VCaP (cell line): ENCODE measurements at regions not wholly inside any gene's neighbourhood (a gene's known extent, or its start where the extent isn't known, plus 50 kb on each side); places are given as distances from the start of the nearest gene placed in this dataset.

Experiments used
- H3K27ac ChIP-seq: fragments of 450-650 bp; 2 replicates; pipeline ENCODE4 v1.5.1; 2017
- TF ChIP-seq, protein P1 (sequence below): fragments of 450-650 bp; conservative IDR thresholded peaks from 2 replicates; pipeline ENCODE4 v1.5.1; 2017; ENCODE audit warnings: mild to moderate bottlenecking, moderate library complexity

GRCh38 chr2:8086357-8086756 lies 595.5 kb upstream of the ID2 start:
- TF ChIP-seq, protein P1, sequence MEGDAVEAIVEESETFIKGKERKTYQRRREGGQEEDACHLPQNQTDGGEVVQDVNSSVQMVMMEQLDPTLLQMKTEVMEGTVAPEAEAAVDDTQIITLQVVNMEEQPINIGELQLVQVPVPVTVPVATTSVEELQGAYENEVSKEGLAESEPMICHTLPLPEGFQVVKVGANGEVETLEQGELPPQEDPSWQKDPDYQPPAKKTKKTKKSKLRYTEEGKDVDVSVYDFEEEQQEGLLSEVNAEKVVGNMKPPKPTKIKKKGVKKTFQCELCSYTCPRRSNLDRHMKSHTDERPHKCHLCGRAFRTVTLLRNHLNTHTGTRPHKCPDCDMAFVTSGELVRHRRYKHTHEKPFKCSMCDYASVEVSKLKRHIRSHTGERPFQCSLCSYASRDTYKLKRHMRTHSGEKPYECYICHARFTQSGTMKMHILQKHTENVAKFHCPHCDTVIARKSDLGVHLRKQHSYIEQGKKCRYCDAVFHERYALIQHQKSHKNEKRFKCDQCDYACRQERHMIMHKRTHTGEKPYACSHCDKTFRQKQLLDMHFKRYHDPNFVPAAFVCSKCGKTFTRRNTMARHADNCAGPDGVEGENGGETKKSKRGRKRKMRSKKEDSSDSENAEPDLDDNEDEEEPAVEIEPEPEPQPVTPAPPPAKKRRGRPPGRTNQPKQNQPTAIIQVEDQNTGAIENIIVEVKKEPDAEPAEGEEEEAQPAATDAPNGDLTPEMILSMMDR: no peak
- H3K27ac ChIP-seq: no peak overlapping the region

DNA sequence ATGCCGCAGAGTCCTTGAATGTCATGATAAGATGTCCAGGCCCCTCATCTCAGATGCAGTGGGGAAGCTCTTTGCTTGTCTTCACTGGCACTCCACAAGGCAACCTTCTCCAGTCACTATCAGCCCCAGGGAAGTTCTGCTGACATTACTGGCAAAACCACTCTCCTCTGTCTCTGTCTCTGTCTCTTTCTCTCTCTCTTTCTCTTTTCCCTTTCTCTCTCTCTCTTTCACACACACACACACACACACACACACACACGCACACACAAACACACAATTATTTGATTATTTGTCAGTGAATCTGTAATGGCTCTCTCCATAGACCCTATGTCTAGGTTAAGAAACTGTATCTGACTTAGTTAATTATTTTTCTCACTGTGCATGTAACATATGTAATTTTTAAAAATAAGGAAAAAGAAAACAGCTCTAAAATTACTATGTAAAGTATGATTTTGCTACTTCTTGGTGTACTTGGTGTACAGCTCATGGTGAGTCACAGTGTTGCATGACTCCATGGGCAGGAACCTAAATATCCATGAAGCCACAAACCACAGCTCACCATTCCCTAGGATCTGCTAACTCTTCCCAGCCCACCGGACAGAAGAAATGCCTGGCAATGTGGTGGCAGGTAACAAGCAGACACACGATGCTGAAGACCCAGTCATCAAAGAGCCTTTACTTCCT lies 594.9 kb upstream of the ID2 start:
- TF ChIP-seq, protein P1: no peak
- H3K27ac ChIP-seq: no peak overlapping the region

GRCh38 chr2:8087480-8087840 lies 594.4 kb upstream of the ID2 start:
- TF ChIP-seq, protein P1: no peak
- H3K27ac ChIP-seq: no peak overlapping the region

DNA sequence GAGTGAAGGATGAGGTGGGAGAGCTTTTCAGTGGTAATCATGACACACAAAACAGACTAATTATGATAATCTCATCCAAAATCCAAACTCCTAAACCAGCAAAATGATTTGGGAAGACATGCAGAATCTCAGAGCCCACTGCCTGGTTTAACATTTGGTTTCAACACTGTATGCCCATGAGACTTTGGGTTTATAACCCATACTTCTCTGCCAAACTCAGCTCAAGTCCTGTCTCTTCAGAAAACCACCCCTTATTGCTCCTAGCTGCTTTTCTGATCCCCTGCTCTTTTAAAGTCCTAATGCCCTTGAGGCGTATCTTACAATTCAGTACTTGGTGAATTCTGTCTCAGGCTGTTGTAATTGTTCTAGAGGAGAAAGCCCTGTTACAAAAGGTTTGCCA lies 593.0 kb upstream of the ID2 start:
- TF ChIP-seq, protein P1: no peak
- no peak overlapping the region for H3K27ac ChIP-seq

GRCh38 chr2:8089596-8089995 lies 592.3 kb upstream of the ID2 start:
- H3K27ac ChIP-seq: no peak overlapping the region
- TF ChIP-seq, protein P1: no peak

DNA sequence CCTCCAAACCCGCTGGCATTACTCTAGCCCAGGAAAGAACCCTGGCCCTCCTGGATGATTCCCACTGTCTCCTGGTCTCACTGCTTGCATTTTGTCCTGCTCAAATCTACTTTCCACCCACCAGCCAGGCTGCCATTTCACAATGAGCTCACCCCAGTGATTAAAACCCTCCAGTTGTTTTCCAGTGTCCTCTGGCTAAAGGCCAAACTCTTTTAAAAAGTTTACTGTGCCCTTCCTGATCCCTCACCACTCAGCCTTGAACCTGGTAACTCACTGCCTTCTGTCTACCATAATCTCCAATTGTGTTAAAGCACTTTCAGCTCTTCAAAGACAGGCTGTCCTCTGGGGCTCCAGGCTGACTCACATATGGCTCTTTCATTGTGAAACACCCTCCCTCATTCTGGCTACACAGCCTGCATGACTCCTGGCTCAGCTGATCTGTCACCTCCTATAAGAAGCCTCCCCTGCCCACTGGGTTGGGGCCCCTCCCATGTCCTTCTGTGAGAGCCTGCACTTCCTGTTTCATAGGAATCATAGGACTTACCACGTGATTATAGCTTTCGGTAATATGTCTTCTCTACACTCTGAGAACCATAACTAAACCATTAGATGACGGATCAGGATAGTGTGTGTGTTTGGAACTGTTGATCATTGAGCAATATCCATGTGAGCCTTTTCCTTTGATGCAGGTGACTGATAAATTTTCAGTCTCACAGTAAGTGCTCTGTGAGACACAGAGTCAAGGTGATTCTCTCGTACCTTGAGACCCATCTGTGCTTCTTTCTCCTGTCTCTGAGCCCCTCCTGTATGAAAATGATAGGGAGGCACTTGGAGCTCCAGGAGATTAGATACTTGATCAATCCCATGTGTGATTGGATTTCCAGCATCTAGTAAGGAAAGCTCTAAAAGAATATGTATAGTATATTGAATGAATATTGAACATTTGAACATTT lies 590.8 kb upstream of the ID2 start:
- no peak overlapping the region for H3K27ac ChIP-seq
- TF ChIP-seq, protein P1: no peak

- TF ChIP-seq, protein P1: no peak
- no peak overlapping the region for H3K27ac ChIP-seq
These were observed 587.3 kb upstream of the ID2 start for GRCh38 chr2:8094526-8094925.
